GM18909 (cell line): ENCODE measurements at regions not wholly inside any gene's neighbourhood (a gene's known extent, or its start where the extent isn't known, plus 50 kb on each side); places are given as distances from the start of the nearest gene placed in this dataset.
"Not testable (repeated sequence)": the region's sequence is repeated elsewhere in the genome, so short reads cannot be mapped to it uniquely, and the experiment has no call there.

Experiments used
- ATAC-seq: cut with Tn5 transposase; IDR thresholded peaks from one replicate; pipeline ENCODE4 v1.9.1; 2021; ENCODE audit warnings: mild to moderate bottlenecking; ENCODE audit not compliant: unreplicated experiment, poor library complexity

DNA sequence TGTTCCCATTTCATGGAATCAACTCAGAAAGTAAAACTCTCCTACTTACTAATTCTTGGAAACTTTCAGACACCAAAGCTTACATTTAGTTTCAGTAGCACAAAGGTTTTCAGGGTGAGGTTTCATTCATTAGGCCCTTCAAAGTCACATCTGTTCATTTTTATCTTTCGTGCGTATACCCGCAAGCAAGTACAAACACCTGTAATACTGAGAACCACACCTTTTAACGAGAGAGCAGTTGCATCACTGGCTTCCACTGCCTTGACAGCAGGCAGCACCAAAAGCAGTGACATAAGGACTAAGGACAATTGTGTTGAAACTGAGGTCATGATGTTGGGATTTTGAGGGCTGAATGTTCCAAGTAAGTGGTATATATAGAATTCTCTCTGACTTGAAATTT lies 60.5 kb downstream of the GOLGA6L22 start:
- not testable (repeated sequence) for ATAC-seq

- ATAC-seq: not testable (repeated sequence)
These were observed 67.8 kb downstream of the GOLGA6L22 start for GRCh38 chr15:22526537-22526936.

DNA sequence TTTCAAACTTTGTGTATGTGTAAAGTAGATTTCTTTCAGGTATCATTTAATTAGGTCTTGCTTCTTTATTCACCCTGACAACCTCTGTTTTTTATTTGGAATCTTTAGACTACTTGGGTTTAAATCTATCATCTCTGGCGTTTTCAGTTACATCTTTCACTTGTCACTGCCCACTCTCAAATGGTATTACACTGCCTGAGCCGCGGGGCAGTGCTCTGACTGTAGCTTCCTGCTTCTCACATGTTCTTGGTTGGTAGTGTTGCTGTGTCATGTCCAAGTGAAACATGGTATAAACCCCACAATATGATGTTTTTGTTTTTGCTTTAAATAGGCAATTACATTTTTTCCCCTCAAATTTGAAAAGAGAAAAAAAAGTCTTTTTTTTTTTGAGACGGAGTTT lies 68.3 kb downstream of the GOLGA6L22 start:
- ATAC-seq: not testable (repeated sequence)

DNA sequence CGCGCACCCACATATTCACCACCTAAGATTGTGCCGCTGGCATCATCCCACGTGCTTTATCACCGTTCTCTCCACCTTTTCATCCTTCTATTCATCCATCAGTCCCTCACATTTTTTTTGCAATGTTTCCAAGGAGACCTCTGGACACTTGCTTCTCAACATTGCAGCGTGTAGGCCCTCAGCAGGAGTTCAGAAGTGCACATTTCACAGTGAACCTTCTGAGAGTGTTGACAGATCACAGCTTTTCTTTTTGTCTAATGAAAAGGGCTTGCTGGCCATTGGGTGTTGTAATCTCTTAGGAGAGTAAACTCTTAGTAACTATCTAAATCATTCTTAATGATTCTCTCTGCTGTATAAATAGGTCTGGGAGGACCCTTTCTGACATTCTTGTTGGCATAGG lies 70.5 kb downstream of the GOLGA6L22 start:
- not testable (repeated sequence) for ATAC-seq

DNA sequence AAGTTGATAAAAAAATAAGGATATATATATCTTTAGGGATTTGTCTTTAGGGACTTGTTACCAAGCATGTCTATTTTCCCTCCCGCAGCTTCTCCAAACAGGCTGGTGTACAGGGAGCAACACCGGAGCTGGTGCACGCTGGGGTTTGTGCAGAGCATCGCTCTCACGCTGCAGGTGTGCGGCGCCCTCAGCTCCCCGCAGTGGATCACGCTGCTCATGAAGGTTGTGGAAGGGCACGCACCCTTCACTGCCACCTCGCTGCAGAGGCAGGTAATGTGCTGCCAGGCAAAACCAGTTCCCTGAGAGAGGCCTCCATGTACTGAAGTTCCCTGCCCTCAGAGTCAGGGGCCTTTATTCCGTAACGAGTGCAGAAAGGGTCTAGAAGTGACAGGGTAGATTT lies 101.0 kb downstream of the GOLGA6L22 start:
- ATAC-seq: not testable (repeated sequence)

DNA sequence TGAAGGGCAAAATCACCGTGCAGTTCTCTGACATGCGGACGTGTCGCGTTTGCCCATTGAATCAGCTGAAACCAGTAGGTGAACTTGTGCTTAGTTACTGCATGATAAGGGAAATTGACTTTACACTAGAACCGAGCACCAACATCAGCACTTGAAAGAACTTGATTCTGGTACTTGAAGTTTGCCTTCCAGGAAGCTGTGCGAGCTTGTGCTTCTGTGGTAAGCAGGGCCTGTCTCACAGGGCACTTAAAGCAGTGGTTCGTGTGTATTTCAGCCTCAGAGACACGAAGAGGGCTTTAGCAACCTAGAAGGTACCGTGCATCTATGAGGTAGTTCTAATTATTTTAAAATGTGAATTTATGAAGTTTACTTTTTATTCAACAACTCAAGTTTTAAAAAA lies 103.0 kb downstream of the GOLGA6L22 start:
- not testable (repeated sequence) for ATAC-seq

- ATAC-seq: not testable (repeated sequence)
These were observed 107.8 kb downstream of the GOLGA6L22 start for GRCh38 chr15:22566510-22566909.

DNA sequence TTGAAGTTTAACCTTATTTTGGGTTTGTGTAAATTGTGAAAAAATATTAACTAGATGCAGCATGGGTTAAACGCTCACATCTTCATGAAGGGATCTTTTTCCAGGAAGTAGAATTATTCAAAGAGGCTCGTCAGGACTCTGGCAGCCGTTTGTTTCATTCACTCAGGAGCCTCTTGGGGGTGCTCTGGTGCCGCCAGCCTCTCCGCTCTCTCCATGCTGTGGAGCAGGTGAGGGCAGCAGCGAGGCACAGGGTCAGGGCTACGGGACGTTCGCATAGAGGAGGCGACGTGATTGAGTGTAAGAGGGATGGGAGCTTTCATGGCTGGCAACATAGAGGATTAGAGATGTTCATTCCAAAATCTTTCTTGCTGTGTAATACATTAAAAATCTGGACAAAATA lies 110.8 kb downstream of the GOLGA6L22 start:
- not testable (repeated sequence) for ATAC-seq

DNA sequence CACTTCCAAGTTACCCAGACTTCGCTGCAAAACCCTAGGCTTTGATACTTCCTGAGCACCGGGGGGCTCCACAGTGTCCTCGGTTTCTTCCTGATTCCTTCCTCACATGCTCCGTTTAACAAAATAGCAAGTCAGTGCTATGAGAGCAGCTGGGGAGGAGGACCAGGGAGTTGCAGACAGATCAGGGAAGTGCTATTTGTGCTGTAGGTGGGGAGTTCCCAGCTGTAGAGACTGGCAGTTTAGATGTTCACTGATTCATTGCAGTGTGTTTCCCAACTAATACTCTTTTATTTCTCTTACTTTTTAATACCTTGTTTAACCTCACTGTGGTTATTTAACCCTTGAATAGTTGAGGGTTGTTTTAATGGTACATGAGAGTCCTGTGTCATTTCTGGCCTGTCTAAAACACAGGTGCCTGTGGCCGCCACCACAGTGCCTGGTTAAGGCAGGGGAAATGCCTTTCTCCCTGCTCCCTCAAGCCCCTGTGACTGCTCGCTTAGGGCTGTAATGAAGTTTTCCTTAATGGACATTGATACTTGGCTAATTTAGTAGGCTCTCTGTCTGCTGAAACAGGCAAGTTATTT lies 113.5 kb downstream of the GOLGA6L22 start:
- ATAC-seq: not testable (repeated sequence)

DNA sequence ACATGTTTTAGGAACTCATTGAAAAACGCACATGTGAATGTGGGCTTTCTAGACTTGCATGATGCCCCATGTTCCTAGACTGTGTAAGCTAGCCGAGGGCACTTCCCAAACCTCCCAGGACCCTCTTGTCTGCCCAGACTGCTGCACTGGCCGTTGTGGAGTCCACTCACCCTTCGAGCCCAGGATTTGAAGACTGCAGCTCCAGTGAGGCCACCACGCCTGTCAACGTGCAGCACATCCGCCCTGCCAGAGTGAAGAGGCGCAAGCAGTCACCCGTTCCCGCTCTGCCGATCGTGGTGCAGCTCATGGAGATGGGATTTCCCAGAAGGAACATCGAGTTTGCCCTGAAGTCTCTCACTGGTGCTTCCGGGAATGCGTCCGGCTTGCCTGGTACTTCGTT lies 114.1 kb downstream of the GOLGA6L22 start:
- not testable (repeated sequence) for ATAC-seq

DNA sequence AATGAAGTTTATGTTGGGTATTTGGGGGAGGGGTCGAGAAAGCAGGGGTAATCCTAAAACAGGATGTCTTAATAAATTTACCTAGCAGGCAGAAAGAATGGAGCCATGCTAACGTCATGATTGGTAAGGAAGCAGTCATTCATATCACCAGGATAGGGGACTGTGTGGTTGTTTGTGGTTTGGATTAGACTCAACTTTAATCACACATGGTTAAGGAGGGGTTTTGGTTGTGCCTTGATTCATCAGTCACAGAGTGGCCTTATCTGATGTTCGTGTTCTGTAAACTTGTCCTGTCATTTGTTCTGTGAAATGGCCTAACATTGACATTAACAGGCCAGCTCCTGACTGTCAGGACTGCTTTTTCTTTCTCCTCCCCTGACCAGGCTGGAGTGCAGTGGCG lies 119.1 kb downstream of the GOLGA6L22 start:
- ATAC-seq: not testable (repeated sequence)

DNA sequence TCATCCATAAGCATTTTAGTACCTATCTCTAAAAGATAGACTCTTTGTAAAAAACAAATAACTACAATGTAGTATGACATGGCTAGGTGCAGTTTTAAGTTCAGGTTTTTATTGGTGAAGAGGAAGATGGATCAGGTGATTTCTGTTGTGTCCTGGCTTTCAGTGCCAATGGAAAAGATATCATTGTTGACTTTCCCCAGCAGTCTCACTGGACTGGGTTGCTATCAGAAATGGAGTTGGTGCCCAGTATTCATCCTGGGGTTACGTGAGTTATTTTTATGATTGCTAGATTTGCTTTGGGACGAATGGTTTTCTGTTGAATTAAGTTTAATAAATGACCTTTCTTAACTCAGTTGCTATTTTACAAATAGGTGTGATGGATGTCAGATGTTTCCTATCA lies 120.5 kb downstream of the GOLGA6L22 start:
- not testable (repeated sequence) for ATAC-seq

- ATAC-seq: not testable (repeated sequence)
These were observed 128.7 kb downstream of the GOLGA6L22 start for GRCh38 chr15:22587391-22587790.

- ATAC-seq: not testable (repeated sequence)
These were observed 139.8 kb downstream of the GOLGA6L22 start for GRCh38 chr15:22598552-22598951.

DNA sequence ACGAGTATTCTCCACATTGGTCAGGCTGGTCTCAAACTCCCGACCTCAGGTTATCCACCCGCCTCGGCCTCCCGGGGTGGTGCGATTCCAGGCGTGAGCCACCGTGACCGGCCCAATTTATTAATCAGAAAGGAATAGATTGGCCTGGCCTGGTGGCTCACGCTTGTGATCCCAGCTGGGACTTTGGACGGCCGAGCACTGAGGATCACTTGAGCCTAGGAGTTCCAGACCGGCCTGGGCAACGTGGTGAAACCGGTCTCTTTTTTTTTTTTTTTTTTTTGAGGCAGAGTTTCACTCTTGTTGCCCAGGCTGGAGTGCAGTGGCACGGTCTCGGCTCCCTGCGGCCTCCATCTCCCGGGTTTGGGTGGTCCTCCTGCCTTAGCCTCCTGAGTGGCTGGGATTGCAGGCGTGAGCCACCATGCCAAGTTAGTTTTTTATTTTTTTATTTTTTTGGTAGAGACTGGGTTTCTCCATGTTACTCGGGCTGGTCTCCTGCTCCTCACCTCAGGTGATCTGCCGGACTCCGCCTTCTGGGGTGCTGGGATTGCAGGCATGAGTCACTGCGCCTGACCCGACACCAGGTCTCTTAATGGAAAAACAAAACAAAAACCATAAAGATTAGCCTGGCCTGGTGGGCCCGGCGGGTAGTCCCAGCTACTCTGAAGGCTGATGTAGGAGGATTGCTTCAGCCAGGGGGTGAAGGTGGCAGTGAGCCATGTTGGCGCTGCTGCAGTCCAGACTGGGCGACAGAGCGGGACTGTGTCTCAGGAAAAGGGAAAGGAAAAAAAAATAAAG lies 141.0 kb downstream of the GOLGA6L22 start:
- ATAC-seq: not testable (repeated sequence)

- ATAC-seq: not testable (repeated sequence)
These were observed 158.3 kb downstream of the GOLGA6L22 start for GRCh38 chr15:22616976-22617375.

DNA sequence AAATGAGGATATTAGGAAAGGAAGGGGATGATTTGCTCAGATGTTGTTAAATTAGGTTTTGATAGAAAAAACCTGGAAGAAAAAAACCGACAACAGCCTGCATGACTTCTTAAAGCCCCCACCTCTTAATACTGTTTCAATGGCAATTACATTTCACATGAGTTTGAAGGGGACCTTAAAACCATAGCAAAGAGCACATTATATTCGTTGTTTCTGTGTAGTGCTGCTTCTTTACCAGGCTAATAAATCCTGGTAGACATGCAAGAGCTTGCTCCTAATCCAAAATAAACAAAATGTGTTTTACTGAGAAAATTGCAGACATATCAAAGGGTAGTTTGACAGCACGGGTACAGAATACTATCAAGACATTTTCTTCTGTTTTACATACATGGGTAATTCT lies 154.7 kb upstream of the NIPA1 start:
- not testable (repeated sequence) for ATAC-seq

DNA sequence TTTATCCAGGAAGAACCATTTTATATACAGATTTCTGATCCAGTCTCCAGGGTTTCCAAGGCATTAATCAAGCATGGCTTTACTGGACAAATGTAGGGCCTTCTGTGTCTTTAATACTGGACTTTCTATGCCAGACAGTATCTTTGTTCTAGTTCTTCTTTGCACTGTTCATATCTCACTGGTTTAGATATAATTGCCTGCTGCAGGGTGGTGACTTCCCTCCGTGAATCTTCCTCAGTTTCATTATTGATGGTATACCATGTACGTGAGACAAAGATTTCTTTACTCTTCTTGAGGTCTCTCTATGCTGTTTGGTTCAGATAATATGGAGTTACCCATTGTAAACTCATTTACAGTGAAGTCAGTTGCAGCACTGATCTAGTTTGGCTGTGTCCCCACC lies 146.5 kb upstream of the NIPA1 start:
- ATAC-seq: not testable (repeated sequence)

DNA sequence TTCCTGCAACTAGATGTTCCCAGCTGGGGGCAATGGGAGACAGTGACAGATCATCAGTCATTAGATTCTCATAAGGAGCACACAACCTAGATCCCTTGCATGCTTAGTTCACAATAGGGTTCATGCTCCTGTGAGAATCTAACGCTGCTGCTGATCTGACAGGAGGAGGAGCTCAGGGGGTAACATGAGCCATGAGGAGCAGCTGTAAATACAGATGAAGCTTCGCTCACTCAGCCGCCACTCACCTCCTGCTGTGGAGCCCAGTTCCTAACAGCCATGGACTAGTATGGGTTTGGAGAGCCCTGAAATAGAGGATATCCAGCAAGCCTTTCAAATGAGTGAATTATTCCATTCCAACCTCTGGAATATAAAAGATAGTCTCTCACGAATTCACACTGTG lies 137.0 kb upstream of the NIPA1 start:
- not testable (repeated sequence) for ATAC-seq

- ATAC-seq: not testable (repeated sequence)
These were observed 135.3 kb upstream of the NIPA1 start for GRCh38 chr15:22651179-22651578.

GRCh38 chr15:22664294-22665058 lies 122.0 kb upstream of the NIPA1 start:
- ATAC-seq: peak; percentile 78
